RWPE2 (cell line): ENCODE measurements at regions not wholly inside any gene's neighbourhood (a gene's known extent, or its start where the extent isn't known, plus 50 kb on each side); places are given as distances from the start of the nearest gene placed in this dataset.
"Not testable (repeated sequence)": the region's sequence is repeated elsewhere in the genome, so short reads cannot be mapped to it uniquely, and the experiment has no call there.

ENCODE experiments used
- ATAC-seq: fragments of 200-7000 bp; cut with Tn5 transposase; 3 replicates; pipeline ENCODE4 v1.9.1; 2021; ENCODE audit warnings: low read depth
- DNase-seq: peaks from one replicate; pipeline ENCODE4 v3.0.0-alpha.2; 2020; ENCODE audit warnings: low spot score
- H3K27ac ChIP-seq: fragments of 450-650 bp; 2 replicates; pipeline ENCODE4 v1.5.1; 2017; ENCODE audit warnings: mild to moderate bottlenecking; ENCODE audit not compliant: poor library complexity, severe bottlenecking
- H3K27me3 ChIP-seq: fragments of 250-450 bp; sonication (Bioruptor Pico); 2 replicates; pipeline ENCODE4 v1.5.1; 2021; ENCODE audit warnings: mild to moderate bottlenecking, moderate library complexity; ENCODE audit not compliant: insufficient read depth, poor library complexity, severe bottlenecking
- H3K36me3 ChIP-seq: fragments of 250-450 bp; sonication (Bioruptor Pico); 2 replicates; pipeline ENCODE4 v1.5.1; 2020; ENCODE audit warnings: low read depth, mild to moderate bottlenecking, moderate library complexity
- H3K4me1 ChIP-seq: fragments of 250-450 bp; sonication (Bioruptor Pico); 2 replicates; pipeline ENCODE4 v1.5.1; 2021; ENCODE audit warnings: mild to moderate bottlenecking, moderate library complexity; ENCODE audit not compliant: insufficient read depth, poor library complexity, severe bottlenecking
- H3K4me3 ChIP-seq: fragments of 250-450 bp; sonication (Bioruptor Pico); 2 replicates; pipeline ENCODE4 v1.5.1; 2021; ENCODE audit warnings: mild to moderate bottlenecking, moderate library complexity; ENCODE audit not compliant: severe bottlenecking
- H3K9me3 ChIP-seq: fragments of 250-450 bp; sonication (Bioruptor Pico); 2 replicates; pipeline ENCODE4 v1.5.1; 2021; ENCODE audit warnings: mild to moderate bottlenecking, moderate library complexity; ENCODE audit not compliant: severe bottlenecking
- TF ChIP-seq, protein P1 (sequence below): fragments of 450-650 bp; IDR thresholded peaks from one replicate; pipeline ENCODE4 v1.5.1; 2017; ENCODE audit warnings: mild to moderate bottlenecking, moderate library complexity; ENCODE audit not compliant: poor library complexity, severe bottlenecking

GRCh38 chr5:118518720-118519119 lies 469.6 kb downstream of the DTWD2 start:
- Histone ChIP-seq H3K27ac (no peak overlapping the region), H3K27me3 (peaks cover 17% of the 10 kb centered on the region), H3K4me1 (no peaks in the 10 kb centered on the region), H3K4me3 (no peak overlapping the region), H3K36me3 (no peaks in the 10 kb centered on the region), H3K9me3 (no peaks in the 10 kb centered on the region)
- ATAC-seq = no peak
- DNase-seq = no peak
- TF ChIP-seq, protein P1, sequence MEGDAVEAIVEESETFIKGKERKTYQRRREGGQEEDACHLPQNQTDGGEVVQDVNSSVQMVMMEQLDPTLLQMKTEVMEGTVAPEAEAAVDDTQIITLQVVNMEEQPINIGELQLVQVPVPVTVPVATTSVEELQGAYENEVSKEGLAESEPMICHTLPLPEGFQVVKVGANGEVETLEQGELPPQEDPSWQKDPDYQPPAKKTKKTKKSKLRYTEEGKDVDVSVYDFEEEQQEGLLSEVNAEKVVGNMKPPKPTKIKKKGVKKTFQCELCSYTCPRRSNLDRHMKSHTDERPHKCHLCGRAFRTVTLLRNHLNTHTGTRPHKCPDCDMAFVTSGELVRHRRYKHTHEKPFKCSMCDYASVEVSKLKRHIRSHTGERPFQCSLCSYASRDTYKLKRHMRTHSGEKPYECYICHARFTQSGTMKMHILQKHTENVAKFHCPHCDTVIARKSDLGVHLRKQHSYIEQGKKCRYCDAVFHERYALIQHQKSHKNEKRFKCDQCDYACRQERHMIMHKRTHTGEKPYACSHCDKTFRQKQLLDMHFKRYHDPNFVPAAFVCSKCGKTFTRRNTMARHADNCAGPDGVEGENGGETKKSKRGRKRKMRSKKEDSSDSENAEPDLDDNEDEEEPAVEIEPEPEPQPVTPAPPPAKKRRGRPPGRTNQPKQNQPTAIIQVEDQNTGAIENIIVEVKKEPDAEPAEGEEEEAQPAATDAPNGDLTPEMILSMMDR = no peak

- no peaks in the 10 kb centered on the region for H3K4me1 ChIP-seq
- ATAC-seq = no peak
- no peaks in the 10 kb centered on the region for H3K36me3 ChIP-seq
- H3K4me3 ChIP-seq = no peak overlapping the region
- H3K9me3 ChIP-seq = no peaks in the 10 kb centered on the region
- no peaks in the 10 kb centered on the region for H3K27me3 ChIP-seq
- TF ChIP-seq, protein P1 = no peak
- no peak for DNase-seq
- H3K27ac ChIP-seq = no peak overlapping the region
Measured at GRCh38 chr5:118511846-118512245, 476.5 kb downstream of the DTWD2 start.

DNA sequence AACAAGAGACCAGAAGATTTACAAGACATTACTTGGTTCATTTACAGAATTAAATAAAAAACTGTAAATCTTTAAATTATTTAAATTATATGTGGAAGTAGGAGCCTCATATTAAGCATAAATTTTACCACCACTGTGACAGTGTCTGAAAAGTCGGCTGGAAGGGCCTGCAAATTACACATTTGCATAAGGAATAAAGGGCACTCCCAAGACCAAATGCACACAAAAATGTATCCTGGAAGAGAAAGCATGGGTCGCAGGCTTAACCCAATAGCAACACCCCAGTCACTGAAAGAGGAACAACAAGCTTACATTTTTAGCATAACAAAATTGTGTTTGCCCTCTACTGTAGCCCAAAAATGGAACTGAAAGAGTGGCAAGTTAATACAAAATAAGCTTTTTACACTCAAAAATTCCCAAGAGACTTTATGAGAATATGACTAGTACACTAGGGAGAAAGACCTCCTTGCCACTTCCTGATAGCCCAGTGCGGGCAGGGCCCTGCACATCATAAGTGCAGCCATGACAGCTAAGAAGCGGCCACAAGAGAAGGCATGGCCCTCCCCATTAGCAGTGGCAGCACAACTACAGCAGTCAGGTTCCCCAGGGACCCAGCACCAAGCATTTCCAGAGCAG lies 482.0 kb downstream of the DTWD2 start:
- Histone ChIP-seq H3K9me3 (no peaks in the 10 kb centered on the region), H3K27me3 (no peaks in the 10 kb centered on the region), H3K4me1 (no peaks in the 10 kb centered on the region), H3K27ac (no peak overlapping the region), H3K36me3 (no peaks in the 10 kb centered on the region), H3K4me3 (no peak overlapping the region)
- TF ChIP-seq, protein P1 = no peak
- ATAC-seq = no peak
- no peak for DNase-seq

DNA sequence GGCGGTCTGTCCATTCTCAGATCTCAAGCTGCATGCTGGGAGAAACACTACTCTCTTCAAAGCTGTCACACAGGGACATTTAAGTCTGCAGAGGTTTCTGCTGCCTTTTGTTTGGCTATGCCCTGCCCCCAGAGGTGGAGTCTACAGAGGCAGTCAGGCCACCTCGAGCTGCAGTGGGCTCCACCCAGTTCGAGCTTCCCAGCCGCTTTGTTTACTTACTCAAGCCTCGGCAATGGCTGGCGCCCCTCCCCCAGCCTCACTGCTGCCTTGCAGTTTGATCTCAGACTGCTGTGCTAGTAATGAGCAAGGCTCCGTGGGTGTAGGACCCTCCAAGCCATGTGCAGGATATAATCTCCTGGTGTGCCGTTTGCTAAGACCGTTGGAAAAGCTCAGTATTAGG lies 486.1 kb downstream of the DTWD2 start:
- not testable (repeated sequence) for H3K27me3 ChIP-seq

GRCh38 chr5:118491351-118491750 lies 497.0 kb downstream of the DTWD2 start:
- ATAC-seq (no peak), DNase-seq (no peak)
- TF ChIP-seq, protein P1 = no peak
- no peaks in the 10 kb centered on the region for H3K27me3 ChIP-seq
- no peak overlapping the region for H3K27ac ChIP-seq
- no peaks in the 10 kb centered on the region for H3K36me3 ChIP-seq
- H3K4me1 ChIP-seq = no peaks in the 10 kb centered on the region
- H3K9me3 ChIP-seq = no peaks in the 10 kb centered on the region
- no peak overlapping the region for H3K4me3 ChIP-seq

More for the DNA sequence above, 486.1 kb downstream of the DTWD2 start:
- not testable (repeated sequence) for ATAC-seq, H3K27ac ChIP-seq, H3K9me3 ChIP-seq, DNase-seq, H3K4me1 ChIP-seq, H3K4me3 ChIP-seq, H3K36me3 ChIP-seq
